ENCODE measurements at regions not wholly inside any gene's neighbourhood (a gene's known extent, or its start where the extent isn't known, plus 50 kb on each side); places are given as distances from the start of the nearest gene placed in this dataset.

- H2AFZ ChIP-seq (ENCODE audit: insufficient read depth, low read depth, low read length, poor library complexity, severe bottlenecking), result no peak overlapping the region
- no peaks in the 10 kb centered on the region for H3K9me3 ChIP-seq (ENCODE audit: control extremely low read depth in 1 of 3, control insufficient read depth in 2 of 3, insufficient read depth in 1 of 3, low read length in 2 of 3)
- ChIA-PET POLR2A (interaction anchor here (0.6 kb wide), 1 partner anchor 104 kb away, joined by 6 read pairs; no protein-coding TSS in a partner anchor), CTCF (no interaction called here)
- no peaks in the 10 kb centered on the region for H3K27me3 ChIP-seq (replicated peaks in 1 of 4; ENCODE audit: control extremely low read depth in 1 of 4, control insufficient read depth in 3 of 4, insufficient read depth in 4 of 4, low read length in 3 of 4)
- intact Hi-C loops (cut with micrococcal nuclease), result no loop called here
- H3K4me1 ChIP-seq (ENCODE audit: control insufficient read depth in 2 of 2, insufficient read depth in 2 of 2, low read length in 2 of 2), result no peaks in the 10 kb centered on the region
- no peak for ATAC-seq (ENCODE audit: low read depth)
- no peak for DNase-seq
- 100% methylated on average over 3 of the region's 6 CpGs for WGBS (ENCODE audit: insufficient coverage)
- H3K4me2 ChIP-seq (replicated peaks; ENCODE audit: low read depth, low read length, poor library complexity, severe bottlenecking), result no peak overlapping the region
- H4K20me1 ChIP-seq (ENCODE audit: control insufficient read depth, insufficient read depth, low read length, poor library complexity, severe bottlenecking), result no peaks in the 10 kb centered on the region
- no peak overlapping the region for H3K4me3 ChIP-seq (ENCODE audit: control extremely low read depth in 1 of 5, extremely low read depth in 1 of 5, insufficient read depth in 1 of 5, low read depth in 2 of 5, low read length in 4 of 5)
- no peaks in the 10 kb centered on the region for H3K36me3 ChIP-seq (replicated peaks in 1 of 2; ENCODE audit: control extremely low read depth in 1 of 2, control insufficient read depth in 1 of 2, extremely low read depth in 1 of 2, insufficient read depth in 2 of 2, low read length in 1 of 2)
- no peaks in the 10 kb centered on the region for H3K79me2 ChIP-seq (ENCODE audit: control insufficient read depth, insufficient read depth, low read length)
- no peaks in the 10 kb centered on the region for H3K4me1 Mint-ChIP-seq
- no peak overlapping the region for H3K27ac Mint-ChIP-seq
- no peak overlapping the region for H3K9ac ChIP-seq (ENCODE audit: low read length)
- H3K27me3 Mint-ChIP-seq, result no peaks in the 10 kb centered on the region
- TF ChIP-seq CTCF (IDR thresholded peaks at IDR 0.05), result no peak
- TF ChIP-seq EZH2 (IDR thresholded peaks at IDR 0.05; ENCODE audit: borderline replicate concordance, insufficient read depth, low read depth, low read length, poor library complexity, severe bottlenecking), result no peak
- no peak overlapping the region for H3K4me3 Mint-ChIP-seq
- no peak overlapping the region for H3K27ac ChIP-seq (ENCODE audit: low read length in 2 of 2)
- no peaks in the 10 kb centered on the region for H3K9me3 Mint-ChIP-seq (ENCODE audit: insufficient read depth)
Observed at GRCh38 chr7:131131012-131131745, 196.5 kb upstream of the MKLN1 start.

- 100% methylated on average over 1 of the region's 3 CpGs for WGBS (ENCODE audit: insufficient coverage)
- H3K4me1 ChIP-seq (ENCODE audit: control insufficient read depth in 2 of 2, insufficient read depth in 2 of 2, low read length in 2 of 2), result no peaks in the 10 kb centered on the region
- no peak for TF ChIP-seq EZH2 (IDR thresholded peaks at IDR 0.05; ENCODE audit: borderline replicate concordance, insufficient read depth, low read depth, low read length, poor library complexity, severe bottlenecking)
- TF ChIP-seq CTCF (IDR thresholded peaks at IDR 0.05), result no peak
- intact Hi-C loops (cut with micrococcal nuclease), result no loop called here
- ATAC-seq (ENCODE audit: low read depth) (no peak), DNase-seq (no peak)
- no peaks in the 10 kb centered on the region for H3K79me2 ChIP-seq (ENCODE audit: control insufficient read depth, insufficient read depth, low read length)
- Mint-ChIP-seq H3K9me3 (ENCODE audit: insufficient read depth) (no peaks in the 10 kb centered on the region), H3K4me3 (no peak overlapping the region), H3K27me3 (no peaks in the 10 kb centered on the region), H3K27ac (no peak overlapping the region), H3K4me1 (no peaks in the 10 kb centered on the region)
- no peak overlapping the region for H3K27ac ChIP-seq (ENCODE audit: low read length in 2 of 2)
- no peaks in the 10 kb centered on the region for H3K36me3 ChIP-seq (replicated peaks in 1 of 2; ENCODE audit: control extremely low read depth in 1 of 2, control insufficient read depth in 1 of 2, extremely low read depth in 1 of 2, insufficient read depth in 2 of 2, low read length in 1 of 2)
- H3K27me3 ChIP-seq (replicated peaks in 1 of 4; ENCODE audit: control extremely low read depth in 1 of 4, control insufficient read depth in 3 of 4, insufficient read depth in 4 of 4, low read length in 3 of 4), result no peaks in the 10 kb centered on the region
- CTCF ChIA-PET, result no interaction called here
- no peak overlapping the region for H3K4me2 ChIP-seq (replicated peaks; ENCODE audit: low read depth, low read length, poor library complexity, severe bottlenecking)
- H3K9me3 ChIP-seq (ENCODE audit: control extremely low read depth in 1 of 3, control insufficient read depth in 2 of 3, insufficient read depth in 1 of 3, low read length in 2 of 3), result no peaks in the 10 kb centered on the region
- POLR2A ChIA-PET, result no interaction called here
- H3K9ac ChIP-seq (ENCODE audit: low read length), result no peak overlapping the region
- no peaks in the 10 kb centered on the region for H4K20me1 ChIP-seq (ENCODE audit: control insufficient read depth, insufficient read depth, low read length, poor library complexity, severe bottlenecking)
- no peak overlapping the region for H3K4me3 ChIP-seq (ENCODE audit: control extremely low read depth in 1 of 5, extremely low read depth in 1 of 5, insufficient read depth in 1 of 5, low read depth in 2 of 5, low read length in 4 of 5)
- H2AFZ ChIP-seq (ENCODE audit: insufficient read depth, low read depth, low read length, poor library complexity, severe bottlenecking), result no peak overlapping the region
Observed at GRCh38 chr7:131131746-131132431, 195.8 kb upstream of the MKLN1 start.

Measured in B cell (primary cell).